ENCODE measurements at regions not wholly inside any gene's neighbourhood (a gene's known extent, or its start where the extent isn't known, plus 50 kb on each side); places are given as distances from the start of the nearest gene placed in this dataset.

DNA sequence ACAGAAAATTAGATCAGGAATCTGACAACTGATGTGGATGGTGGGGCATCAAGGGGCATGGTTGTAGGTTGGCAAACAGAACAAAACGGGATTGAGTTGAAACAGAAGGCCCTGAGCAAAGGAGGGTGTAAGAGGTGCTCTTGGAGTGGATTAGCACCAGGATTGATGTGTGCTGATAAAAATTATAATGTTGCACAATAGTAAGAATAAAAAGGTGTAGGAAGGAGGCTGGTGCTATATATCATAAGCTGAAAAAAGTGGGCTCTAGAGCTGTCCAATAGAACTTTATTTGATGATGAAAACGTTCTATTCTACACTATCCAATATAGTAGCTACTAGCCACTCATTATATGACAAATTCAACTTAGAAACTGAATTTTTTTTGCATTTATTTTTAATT, 263.1 kb upstream of the GYPC start:
- TF ChIP-seq POLR2A (IDR thresholded peaks at IDR 0.05), result no peak
- TF ChIP-seq, protein P1, sequence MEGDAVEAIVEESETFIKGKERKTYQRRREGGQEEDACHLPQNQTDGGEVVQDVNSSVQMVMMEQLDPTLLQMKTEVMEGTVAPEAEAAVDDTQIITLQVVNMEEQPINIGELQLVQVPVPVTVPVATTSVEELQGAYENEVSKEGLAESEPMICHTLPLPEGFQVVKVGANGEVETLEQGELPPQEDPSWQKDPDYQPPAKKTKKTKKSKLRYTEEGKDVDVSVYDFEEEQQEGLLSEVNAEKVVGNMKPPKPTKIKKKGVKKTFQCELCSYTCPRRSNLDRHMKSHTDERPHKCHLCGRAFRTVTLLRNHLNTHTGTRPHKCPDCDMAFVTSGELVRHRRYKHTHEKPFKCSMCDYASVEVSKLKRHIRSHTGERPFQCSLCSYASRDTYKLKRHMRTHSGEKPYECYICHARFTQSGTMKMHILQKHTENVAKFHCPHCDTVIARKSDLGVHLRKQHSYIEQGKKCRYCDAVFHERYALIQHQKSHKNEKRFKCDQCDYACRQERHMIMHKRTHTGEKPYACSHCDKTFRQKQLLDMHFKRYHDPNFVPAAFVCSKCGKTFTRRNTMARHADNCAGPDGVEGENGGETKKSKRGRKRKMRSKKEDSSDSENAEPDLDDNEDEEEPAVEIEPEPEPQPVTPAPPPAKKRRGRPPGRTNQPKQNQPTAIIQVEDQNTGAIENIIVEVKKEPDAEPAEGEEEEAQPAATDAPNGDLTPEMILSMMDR (IDR thresholded peaks at IDR 0.05), result no peak
